GM08714 (cell line): ENCODE measurements at regions not wholly inside any gene's neighbourhood (a gene's known extent, or its start where the extent isn't known, plus 50 kb on each side); places are given as distances from the start of the nearest gene placed in this dataset.

ENCODE experiments used
- H3K4me3 ChIP-seq: fragments of 200-500 bp; sonication (Bioruptor generic); 2 replicates; pipeline ENCODE4 v1.5.1; 2014; ENCODE audit warnings: mild to moderate bottlenecking, low read length, inconsistent platforms
- ZNF274 ChIP-seq: IDR thresholded peaks from 2 replicates; pipeline ENCODE4 v1.6.1; 2012; ENCODE audit warnings: mild to moderate bottlenecking, low read depth, low read length

- no peak overlapping the region for H3K4me3 ChIP-seq
- no peak for TF ChIP-seq ZNF274
These were observed 395.0 kb downstream of the HDGFL1 start for GRCh38 chr6:22964334-22964733.

- TF ChIP-seq ZNF274: no peak
These were observed 396.5 kb downstream of the HDGFL1 start for GRCh38 chr6:22965889-22966288.

GRCh38 chr6:22966691-22967422, 397.5 kb downstream of the HDGFL1 start:
- H3K4me3 ChIP-seq: no peak overlapping the region
- no peak for TF ChIP-seq ZNF274

More at GRCh38 chr6:22965889-22966288, 396.5 kb downstream of the HDGFL1 start:
- no peak overlapping the region for H3K4me3 ChIP-seq

- no peak overlapping the region for H3K4me3 ChIP-seq
- no peak for TF ChIP-seq ZNF274
These were observed 400.6 kb downstream of the HDGFL1 start for GRCh38 chr6:22970004-22970403.

- no peak overlapping the region for H3K4me3 ChIP-seq
- TF ChIP-seq ZNF274: no peak
These were observed 403.4 kb downstream of the HDGFL1 start for GRCh38 chr6:22972771-22973170.

- no peak overlapping the region for H3K4me3 ChIP-seq
- no peak for TF ChIP-seq ZNF274
These were observed 405.7 kb downstream of the HDGFL1 start for GRCh38 chr6:22975079-22975478.

GRCh38 chr6:22980446-22980845, 411.1 kb downstream of the HDGFL1 start:
- H3K4me3 ChIP-seq: no peak overlapping the region
- TF ChIP-seq ZNF274: no peak

- no peak overlapping the region for H3K4me3 ChIP-seq
- TF ChIP-seq ZNF274: no peak
These were observed 432.8 kb downstream of the HDGFL1 start for GRCh38 chr6:23002044-23002619.

- no peak overlapping the region for H3K4me3 ChIP-seq
- no peak for TF ChIP-seq ZNF274
These were observed 434.5 kb downstream of the HDGFL1 start for GRCh38 chr6:23003671-23004467.

- TF ChIP-seq ZNF274: no peak
- no peak overlapping the region for H3K4me3 ChIP-seq
These were observed 437.3 kb downstream of the HDGFL1 start for GRCh38 chr6:23006656-23007055.

- H3K4me3 ChIP-seq: no peak overlapping the region
- no peak for TF ChIP-seq ZNF274
These were observed 442.2 kb downstream of the HDGFL1 start for GRCh38 chr6:23011615-23012014.

- no peak for TF ChIP-seq ZNF274
- H3K4me3 ChIP-seq: no peak overlapping the region
These were observed 444.4 kb downstream of the HDGFL1 start for GRCh38 chr6:23013776-23014175.

GRCh38 chr6:23016696-23017095, 447.3 kb downstream of the HDGFL1 start:
- no peak overlapping the region for H3K4me3 ChIP-seq
- no peak for TF ChIP-seq ZNF274

- no peak for TF ChIP-seq ZNF274
- no peak overlapping the region for H3K4me3 ChIP-seq
These were observed 452.1 kb downstream of the HDGFL1 start for GRCh38 chr6:23021487-23021886.

GRCh38 chr6:23027281-23027680, 457.9 kb downstream of the HDGFL1 start:
- no peak overlapping the region for H3K4me3 ChIP-seq
- TF ChIP-seq ZNF274: no peak
